Mesendoderm (in vitro differentiated cells): ENCODE measurements at regions not wholly inside any gene's neighbourhood (a gene's known extent, or its start where the extent isn't known, plus 50 kb on each side); places are given as distances from the start of the nearest gene placed in this dataset.
A peak's percentile ranks its signal among the peaks of the same experiment; 100 is the strongest.

Experiments
- DNase-seq: peaks from one replicate; pipeline ENCODE4 v3.0.0; 2013
- H2AK5ac ChIP-seq: 2 replicates; pipeline ENCODE4 v1.6.1; 2013; ENCODE audit warnings: low read length, inconsistent platforms
- H2BK120ac ChIP-seq: 2 replicates; pipeline ENCODE4 v1.6.1; 2013; ENCODE audit warnings: low read depth, mild to moderate bottlenecking, low read length, moderate library complexity, mixed read lengths
- H2BK15ac ChIP-seq: replicated peaks from 2 replicates; pipeline ENCODE4 v1.6.1; 2013; ENCODE audit warnings: low read depth, mild to moderate bottlenecking, moderate library complexity
- H2BK5ac ChIP-seq: 2 replicates; pipeline ENCODE4 v1.6.1; 2013; ENCODE audit warnings: low read length, inconsistent platforms
- H3K18ac ChIP-seq: 2 replicates; pipeline ENCODE4 v1.6.1; 2013; ENCODE audit warnings: mild to moderate bottlenecking, low read length, mixed read lengths
- H3K23ac ChIP-seq: one replicate; pipeline ENCODE4 v1.6.1; 2013; ENCODE audit warnings: low read length
- H3K27ac ChIP-seq: 2 replicates; pipeline ENCODE4 v1.5.1; 2013; ENCODE audit warnings: low read depth, mild to moderate bottlenecking, inconsistent platforms, low read length, moderate library complexity
- H3K27me3 ChIP-seq: 2 replicates; pipeline ENCODE4 v1.6.1; 2013; ENCODE audit warnings: low read length, control low read depth, mild to moderate bottlenecking, inconsistent platforms; ENCODE audit not compliant: insufficient read depth, poor library complexity
- H3K36me3 ChIP-seq: 2 replicates; pipeline ENCODE4 v1.6.1; 2013; ENCODE audit warnings: low read length, inconsistent platforms; ENCODE audit not compliant: control insufficient read depth, insufficient read depth
- H3K4ac ChIP-seq: one replicate; pipeline ENCODE4 v1.6.1; 2013; ENCODE audit warnings: low read depth, mild to moderate bottlenecking, low read length, moderate library complexity
- H3K4me1 ChIP-seq: 2 replicates; pipeline ENCODE4 v1.6.1; 2013; ENCODE audit warnings: low read depth, low read length, inconsistent platforms; ENCODE audit not compliant: control insufficient read depth
- H3K4me2 ChIP-seq: 2 replicates; pipeline ENCODE4 v1.6.1; 2013; ENCODE audit warnings: low read length
- H3K4me3 ChIP-seq: 2 replicates; pipeline ENCODE4 v1.5.1; 2013; ENCODE audit warnings: mild to moderate bottlenecking, low read length
- H3K56ac ChIP-seq: one replicate; pipeline ENCODE4 v1.6.1; 2013; ENCODE audit warnings: low read length
- H3K79me1 ChIP-seq: 2 replicates; pipeline ENCODE4 v1.6.1; 2013; ENCODE audit warnings: low read length, inconsistent platforms
- H3K79me2 ChIP-seq: 2 replicates; pipeline ENCODE4 v1.6.1; 2013; ENCODE audit warnings: mild to moderate bottlenecking, low read length; ENCODE audit not compliant: control insufficient read depth, insufficient read depth
- H3K9ac ChIP-seq: 2 replicates; pipeline ENCODE4 v1.6.1; 2013; ENCODE audit warnings: low read length, inconsistent platforms
- H4K5ac ChIP-seq: one replicate; pipeline ENCODE4 v1.6.1; 2013; ENCODE audit warnings: low read length
- H4K8ac ChIP-seq: one replicate; pipeline ENCODE4 v1.6.1; 2013; ENCODE audit warnings: low read depth, mild to moderate bottlenecking, control low read depth, low read length, moderate library complexity
- WGBS: extraction: QIAGEN DNeasy Blood & Tissue Kit; methylation state at CpG from one replicate; pipeline ENCODE4 v1.1.7; 2013; ENCODE audit warnings: low lambda C conversion rate, missing lambda C conversion rate; ENCODE audit not compliant: insufficient coverage; ENCODE audit errors: extremely low coverage; 5-methylcytosine and 5-hydroxymethylcytosine counted together

GRCh38 chr6:167564416-167565250, 239.7 kb downstream of the TTLL2 start:
- H2BK15ac ChIP-seq: no peak overlapping the region
- no peak overlapping the region for H3K27ac ChIP-seq
- no peak overlapping the region for H3K56ac ChIP-seq
- no peak overlapping the region for H3K23ac ChIP-seq
- no peaks in the 10 kb centered on the region for H3K79me2 ChIP-seq
- H4K5ac ChIP-seq: no peak overlapping the region
- H3K4ac ChIP-seq: no peak overlapping the region
- no peaks in the 10 kb centered on the region for H3K36me3 ChIP-seq
- H3K4me2 ChIP-seq: no peak overlapping the region
- no peak overlapping the region for H2AK5ac ChIP-seq
- no peak for DNase-seq
- no peak overlapping the region for H4K8ac ChIP-seq
- H2BK120ac ChIP-seq: no peak overlapping the region
- WGBS: no CpG with 5 or more reads among the region's 16 CpGs
- no peaks in the 10 kb centered on the region for H3K79me1 ChIP-seq
- no peaks in the 10 kb centered on the region for H3K4me1 ChIP-seq
- no peak overlapping the region for H3K9ac ChIP-seq
- H3K4me3 ChIP-seq: no peak overlapping the region
- no peak overlapping the region for H2BK5ac ChIP-seq
- no peaks in the 10 kb centered on the region for H3K27me3 ChIP-seq
- H3K18ac ChIP-seq: no peak overlapping the region

GRCh38 chr6:167565388-167565787, 240.5 kb downstream of the TTLL2 start:
- H2AK5ac ChIP-seq: no peak overlapping the region
- no peaks in the 10 kb centered on the region for H3K79me2 ChIP-seq
- no peak for DNase-seq
- H2BK5ac ChIP-seq: no peak overlapping the region
- WGBS: no CpG with 5 or more reads among the region's 3 CpGs
- no peak overlapping the region for H3K56ac ChIP-seq
- H4K8ac ChIP-seq: no peak overlapping the region
- no peak overlapping the region for H2BK15ac ChIP-seq
- no peak overlapping the region for H3K4me3 ChIP-seq
- no peak overlapping the region for H2BK120ac ChIP-seq
- H3K36me3 ChIP-seq: no peaks in the 10 kb centered on the region
- no peak overlapping the region for H3K9ac ChIP-seq
- no peak overlapping the region for H3K4ac ChIP-seq
- H3K4me2 ChIP-seq: no peak overlapping the region
- no peak overlapping the region for H3K27ac ChIP-seq
- no peaks in the 10 kb centered on the region for H3K4me1 ChIP-seq
- H4K5ac ChIP-seq: no peak overlapping the region
- no peaks in the 10 kb centered on the region for H3K79me1 ChIP-seq
- no peak overlapping the region for H3K18ac ChIP-seq
- H3K23ac ChIP-seq: no peak overlapping the region
- no peaks in the 10 kb centered on the region for H3K27me3 ChIP-seq

- Histone ChIP-seq H3K9ac (no peak overlapping the region), H3K36me3 (no peaks in the 10 kb centered on the region), H3K56ac (no peak overlapping the region), H3K27me3 (no peaks in the 10 kb centered on the region), H2BK15ac (no peak overlapping the region), H3K79me2 (no peaks in the 10 kb centered on the region), H3K27ac (no peak overlapping the region), H3K4ac (no peak overlapping the region), H4K8ac (no peak overlapping the region), H3K23ac (no peak overlapping the region), H2BK120ac (no peak overlapping the region), H4K5ac (no peak overlapping the region), H2AK5ac (no peak overlapping the region), H3K4me3 (no peak overlapping the region), H2BK5ac (no peak overlapping the region), H3K79me1 (no peaks in the 10 kb centered on the region), H3K18ac (no peak overlapping the region), H3K4me1 (no peaks in the 10 kb centered on the region), H3K4me2 (no peak overlapping the region)
- peak; percentile 62 for DNase-seq
- no CpG with 5 or more reads among the region's 18 CpGs for WGBS
These were observed 241.2 kb downstream of the TTLL2 start for GRCh38 chr6:167565884-167566599.

GRCh38 chr6:167566711-167567141, 241.8 kb downstream of the TTLL2 start:
- Histone ChIP-seq H3K79me1 (no peaks in the 10 kb centered on the region), H3K4me2 (no peak overlapping the region), H3K56ac (no peak overlapping the region), H3K4me1 (no peaks in the 10 kb centered on the region), H3K23ac (no peak overlapping the region), H3K18ac (no peak overlapping the region), H3K27me3 (no peaks in the 10 kb centered on the region), H2BK15ac (no peak overlapping the region), H4K8ac (no peak overlapping the region), H2BK5ac (no peak overlapping the region), H4K5ac (no peak overlapping the region), H2BK120ac (no peak overlapping the region), H3K4me3 (no peak overlapping the region), H3K79me2 (no peaks in the 10 kb centered on the region), H3K36me3 (no peaks in the 10 kb centered on the region), H2AK5ac (no peak overlapping the region), H3K27ac (no peak overlapping the region), H3K4ac (no peak overlapping the region), H3K9ac (no peak overlapping the region)
- WGBS: no CpG with 5 or more reads among the region's 13 CpGs
- DNase-seq: no peak

GRCh38 chr6:167567142-167568033, 242.5 kb downstream of the TTLL2 start:
- no peak overlapping the region for H3K9ac ChIP-seq
- peak overlapping the region; percentile 15 for H3K23ac ChIP-seq
- H3K56ac ChIP-seq: no peak overlapping the region
- no peaks in the 10 kb centered on the region for H3K79me1 ChIP-seq
- no peak overlapping the region for H3K4ac ChIP-seq
- no peak overlapping the region for H2BK5ac ChIP-seq
- H4K8ac ChIP-seq: no peak overlapping the region
- H3K4me3 ChIP-seq: no peak overlapping the region
- no peak overlapping the region for H4K5ac ChIP-seq
- no peaks in the 10 kb centered on the region for H3K27me3 ChIP-seq
- no peak overlapping the region for H2AK5ac ChIP-seq
- H3K4me2 ChIP-seq: no peak overlapping the region
- H3K18ac ChIP-seq: no peak overlapping the region
- no peak overlapping the region for H2BK120ac ChIP-seq
- no peak overlapping the region for H3K27ac ChIP-seq
- no peaks in the 10 kb centered on the region for H3K79me2 ChIP-seq
- H2BK15ac ChIP-seq: no peak overlapping the region
- H3K4me1 ChIP-seq: no peaks in the 10 kb centered on the region
- no CpG with 5 or more reads among the region's 26 CpGs for WGBS
- no peak for DNase-seq
- no peaks in the 10 kb centered on the region for H3K36me3 ChIP-seq
